CD14-positive monocyte (primary cell): ENCODE measurements at regions not wholly inside any gene's neighbourhood (a gene's known extent, or its start where the extent isn't known, plus 50 kb on each side); places are given as distances from the start of the nearest gene placed in this dataset.
"Not testable (repeated sequence)": the region's sequence is repeated elsewhere in the genome, so short reads cannot be mapped to it uniquely, and the experiment has no call there.

ENCODE experiments used
- DNase-seq, 3 donors: peaks; one replicate each; pipeline ENCODE4 v3.0.0-alpha.2; 2011 to 2022
- H2AFZ ChIP-seq: 2 replicates; pipeline ENCODE4 v1.6.0; 2012; ENCODE audit warnings: mild to moderate bottlenecking, low read depth, low read length, inconsistent platforms; ENCODE audit not compliant: insufficient read depth, poor library complexity, severe bottlenecking
- H3K27ac ChIP-seq, 2 donors: 1 replicate in 1 of 2; 2 replicates in 1 of 2; pipeline ENCODE4 v1.5.1; 2012 to 2013; ENCODE audit warnings: low read length in 2 of 2, control low read depth in 1 of 2, inconsistent platforms in 1 of 2, low read depth in 1 of 2, mild to moderate bottlenecking in 1 of 2
- H3K27me3 ChIP-seq, 2 donors: one replicate each; pipeline versions ENCODE4 v1.6.0 to v1.6.1; 2011 to 2013; ENCODE audit warnings: low read length in 2 of 2; ENCODE audit not compliant: control insufficient read depth in 2 of 2, insufficient read depth in 2 of 2
- H3K36me3 ChIP-seq, 2 donors: replicated peaks in 1 of 2; 1 replicate in 1 of 2; 2 replicates in 1 of 2; pipeline versions ENCODE4 v1.5.1 to v1.6.1; 2012 to 2013; ENCODE audit warnings: low read length in 2 of 2, control low read depth in 1 of 2, inconsistent platforms in 1 of 2, mild to moderate bottlenecking in 1 of 2; ENCODE audit not compliant: insufficient read depth in 2 of 2, control insufficient read depth in 1 of 2
- H3K4me1 ChIP-seq, 2 donors: 1 replicate in 1 of 2; 2 replicates in 1 of 2; pipeline versions ENCODE4 v1.5.1 to v1.6.1; 2012 to 2013; ENCODE audit warnings: low read length in 2 of 2, control low read depth in 1 of 2, inconsistent platforms in 1 of 2, mild to moderate bottlenecking in 1 of 2, moderate library complexity in 1 of 2; ENCODE audit not compliant: insufficient read depth in 2 of 2, control insufficient read depth in 1 of 2
- H3K4me2 ChIP-seq: replicated peaks from 2 replicates; pipeline ENCODE3; 2012; ENCODE audit warnings: low read length, moderate library complexity, mild to moderate bottlenecking; ENCODE audit not compliant: poor library complexity, severe bottlenecking; ENCODE audit errors: extremely low read depth
- H3K4me3 ChIP-seq, 3 experiments: fragments of 200-600 bp in 1 of 3; sonication (generic) in 1 of 3; replicated peaks in 1 of 3; 1 replicate in 2 of 3; 2 replicates in 1 of 3; pipeline ENCODE4 v1.5.1; 2011 to 2013; ENCODE audit warnings: low read length in 3 of 3, mild to moderate bottlenecking in 3 of 3, control low read depth in 2 of 3, low read depth in 2 of 3, inconsistent platforms in 1 of 3, moderate library complexity in 1 of 3
- H3K79me2 ChIP-seq: 2 replicates; pipeline ENCODE4 v1.6.0; 2012; ENCODE audit warnings: mild to moderate bottlenecking, control low read depth, inconsistent platforms, low read length, moderate library complexity; ENCODE audit not compliant: insufficient read depth
- H3K9ac ChIP-seq: 2 replicates; pipeline ENCODE4 v1.6.0; 2017; ENCODE audit warnings: low read length, mild to moderate bottlenecking; ENCODE audit not compliant: insufficient read depth, poor library complexity, severe bottlenecking
- H3K9me3 ChIP-seq, 2 donors: replicated peaks in 1 of 2; 1 replicate in 1 of 2; 2 replicates in 1 of 2; pipeline versions ENCODE4 v1.5.1 to v1.6.1; 2012 to 2013; ENCODE audit warnings: low read length in 2 of 2, control low read depth in 1 of 2; ENCODE audit not compliant: control insufficient read depth in 1 of 2, insufficient read depth in 1 of 2
- H4K20me1 ChIP-seq: 2 replicates; pipeline ENCODE4 v1.6.0; 2012; ENCODE audit warnings: mild to moderate bottlenecking, low read length, control low read depth, moderate library complexity; ENCODE audit not compliant: insufficient read depth
- H3K27ac Mint-ChIP-seq, 7 donors: one replicate each; pipeline ENCODE4 v1.8.0; 2020; ENCODE audit warnings: mild to moderate bottlenecking in 7 of 7, mixed read lengths in 7 of 7, moderate library complexity in 6 of 7, inconsistent platforms in 2 of 7
- H3K27me3 Mint-ChIP-seq, 3 donors: one replicate each; pipeline ENCODE4 v1.8.0; 2021 to 2022; ENCODE audit warnings: low read depth in 3 of 3, mild to moderate bottlenecking in 3 of 3, mixed read lengths in 3 of 3, moderate library complexity in 3 of 3, inconsistent platforms in 1 of 3
- H3K36me3 Mint-ChIP-seq, 2 donors: one replicate each; pipeline ENCODE4 v1.8.0; 2020; ENCODE audit warnings: mixed read lengths in 2 of 2, inconsistent platforms in 1 of 2, mild to moderate bottlenecking in 1 of 2
- H3K4me1 Mint-ChIP-seq: one replicate; pipeline ENCODE4 v1.8.0; 2020; ENCODE audit warnings: mild to moderate bottlenecking, mixed read lengths
- H3K4me3 Mint-ChIP-seq, 2 donors: one replicate each; pipeline ENCODE4 v1.8.0; 2020; ENCODE audit warnings: mild to moderate bottlenecking in 2 of 2, mixed read lengths in 2 of 2, moderate library complexity in 1 of 2
- H3K9me3 Mint-ChIP-seq, 7 donors: one replicate each; pipeline ENCODE4 v1.8.0; 2020 to 2022; ENCODE audit warnings: mixed read lengths in 7 of 7, mild to moderate bottlenecking in 6 of 7, moderate library complexity in 6 of 7, inconsistent platforms in 2 of 7
- CTCF ChIP-seq: fragments of 200-600 bp; IDR thresholded peaks from one replicate; pipeline ENCODE4 v1.8.0; 2022; ENCODE audit warnings: antibody characterized with exemption, mild to moderate bottlenecking
- WGBS: methylation state at CpG from one replicate; pipeline ENCODE4 v1.1.5; 2013; ENCODE audit warnings: missing lambda C conversion rate; ENCODE audit not compliant: insufficient coverage; 5-methylcytosine and 5-hydroxymethylcytosine counted together
- intact Hi-C, 2 donors: fragments of 100-400 bp; cut with micrococcal nuclease; formaldehyde crosslinking; loops; one replicate each; pipeline versions ENCODE4 v1.15.0 to v1.15.1; 2023

GRCh38 chr2:226540204-226540994, 259.2 kb downstream of the IRS1 start:
- no peaks in the 10 kb centered on the region for H3K27me3 Mint-ChIP-seq
- H3K4me1 Mint-ChIP-seq = no peaks in the 10 kb centered on the region
- H3K9ac ChIP-seq = no peak overlapping the region
- H3K27me3 ChIP-seq = no peaks in the 10 kb centered on the region
- intact Hi-C loops = no loop called here
- no peak for DNase-seq
- 100% methylated on average over 1 of the region's 3 CpGs for WGBS
- H3K27ac ChIP-seq = no peak overlapping the region
- H3K36me3 ChIP-seq = no peaks in the 10 kb centered on the region
- H2AFZ ChIP-seq = no peak overlapping the region
- H3K4me1 ChIP-seq = no peaks in the 10 kb centered on the region
- H3K4me2 ChIP-seq = no peak overlapping the region
- H4K20me1 ChIP-seq = no peaks in the 10 kb centered on the region
- no peaks in the 10 kb centered on the region for H3K36me3 Mint-ChIP-seq
- no peak overlapping the region for H3K4me3 Mint-ChIP-seq
- no peak overlapping the region for H3K27ac Mint-ChIP-seq
- TF ChIP-seq CTCF = no peak
- H3K4me3 ChIP-seq = no peak overlapping the region
- H3K79me2 ChIP-seq = no peaks in the 10 kb centered on the region
- peaks cover 0 to 7% (median 0%) of the 10 kb centered on the region in 7 donors for H3K9me3 Mint-ChIP-seq
- H3K9me3 ChIP-seq = no peaks in the 10 kb centered on the region

GRCh38 chr2:226536410-226536809, 263.2 kb downstream of the IRS1 start:
- Histone ChIP-seq H3K4me2 (no peak overlapping the region), H3K4me1 (no peaks in the 10 kb centered on the region), H3K9ac (no peak overlapping the region), H3K4me3 (no peak overlapping the region), H2AFZ (no peak overlapping the region), H3K9me3 (no peaks in the 10 kb centered on the region), H3K27me3 (no peaks in the 10 kb centered on the region), H3K79me2 (no peaks in the 10 kb centered on the region), H3K27ac (no peak overlapping the region), H4K20me1 (no peaks in the 10 kb centered on the region), H3K36me3 (no peaks in the 10 kb centered on the region)
- Mint-ChIP-seq H3K36me3 (no peaks in the 10 kb centered on the region), H3K27ac (no peak overlapping the region), H3K27me3 (peaks cover 0 to 2% (median 0%) of the 10 kb centered on the region in 3 donors), H3K9me3 (peaks cover 0 to 3% (median 1%) of the 10 kb centered on the region in 7 donors), H3K4me3 (no peak overlapping the region), H3K4me1 (no peaks in the 10 kb centered on the region)
- TF ChIP-seq CTCF = no peak
- intact Hi-C loops = no loop called here
- no peak for DNase-seq
- WGBS = 100% methylated on average over 3 of the region's 7 CpGs

GRCh38 chr2:226532976-226533375, 266.6 kb downstream of the IRS1 start:
- H3K27ac Mint-ChIP-seq, H3K79me2 ChIP-seq, H3K27me3 ChIP-seq, H2AFZ ChIP-seq, H3K27me3 Mint-ChIP-seq, H3K9me3 Mint-ChIP-seq, H3K4me3 ChIP-seq, H3K4me3 Mint-ChIP-seq, H3K9ac ChIP-seq, DNase-seq, H3K4me1 Mint-ChIP-seq, H3K4me1 ChIP-seq, H3K36me3 ChIP-seq, H4K20me1 ChIP-seq, H3K27ac ChIP-seq, H3K4me2 ChIP-seq, H3K9me3 ChIP-seq, intact Hi-C loops, H3K36me3 Mint-ChIP-seq: not testable (repeated sequence)
- no CpG with 5 or more reads among the region's 4 CpGs for WGBS
